Adipose tissue (tissue), 3 donors: ENCODE measurements at regions not wholly inside any gene's neighbourhood (a gene's known extent, or its start where the extent isn't known, plus 50 kb on each side); places are given as distances from the start of the nearest gene placed in this dataset.
"Not testable (repeated sequence)": the region's sequence is repeated elsewhere in the genome, so short reads cannot be mapped to it uniquely, and the experiment has no call there.

ENCODE experiments used
- H3K27ac ChIP-seq: one replicate; pipeline ENCODE4 v1.5.1; 2013; ENCODE audit warnings: low read depth, low read length
- whole genome bisulfite sequencing, 3 donors: extraction: QIAGEN DNeasy Blood & Tissue Kit; methylation state at CpG; one replicate each; pipeline ENCODE4 v1.1.7; 2013; 5-methylcytosine and 5-hydroxymethylcytosine counted together
- donor health status: healthy with polysubstance abuse.
- donor health status: Bipolar disorder and iron deficiency.
- donor health status: healthy.

DNA sequence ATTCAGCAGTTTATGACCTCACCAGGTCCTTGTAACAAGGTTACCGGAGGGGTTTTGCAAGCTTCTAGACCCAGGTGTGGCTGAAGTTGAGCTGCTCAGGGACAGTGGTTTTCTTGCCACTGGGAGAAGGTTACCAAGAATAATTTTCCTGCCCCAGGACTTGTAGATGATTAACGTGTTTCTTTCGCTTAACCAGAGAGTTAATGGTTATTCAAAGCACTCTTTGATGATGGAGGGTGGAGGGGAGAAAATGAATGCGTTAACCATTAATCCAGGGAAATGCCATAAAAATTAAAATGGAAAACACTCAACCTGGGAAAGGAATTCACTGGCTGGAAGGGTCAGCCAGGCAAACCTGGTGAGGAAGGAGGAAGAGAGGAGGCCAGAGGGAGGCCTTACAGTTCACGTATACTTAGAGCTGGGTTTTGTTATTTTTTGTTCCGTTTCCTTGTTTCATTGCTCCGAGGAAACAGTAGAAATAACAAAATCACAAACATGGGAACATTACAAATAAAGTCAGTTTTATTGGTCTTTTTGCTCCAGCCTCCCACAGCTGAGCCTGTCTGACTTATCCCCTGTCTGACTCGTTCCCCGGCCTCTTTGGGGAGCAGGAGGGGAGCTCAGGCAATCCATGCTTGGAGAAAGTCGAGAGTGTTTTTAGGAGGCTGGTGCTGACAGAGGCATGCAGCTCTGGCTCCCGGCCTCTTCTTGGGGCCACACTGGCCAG lies 207.5 kb upstream of the IRF2BP2 start:
- not testable (repeated sequence) for H3K27ac ChIP-seq
- WGBS, 3 donors, result 22 to 78% (median 71%) methylated on average over 10 to 11 of the region's 11 CpGs

DNA sequence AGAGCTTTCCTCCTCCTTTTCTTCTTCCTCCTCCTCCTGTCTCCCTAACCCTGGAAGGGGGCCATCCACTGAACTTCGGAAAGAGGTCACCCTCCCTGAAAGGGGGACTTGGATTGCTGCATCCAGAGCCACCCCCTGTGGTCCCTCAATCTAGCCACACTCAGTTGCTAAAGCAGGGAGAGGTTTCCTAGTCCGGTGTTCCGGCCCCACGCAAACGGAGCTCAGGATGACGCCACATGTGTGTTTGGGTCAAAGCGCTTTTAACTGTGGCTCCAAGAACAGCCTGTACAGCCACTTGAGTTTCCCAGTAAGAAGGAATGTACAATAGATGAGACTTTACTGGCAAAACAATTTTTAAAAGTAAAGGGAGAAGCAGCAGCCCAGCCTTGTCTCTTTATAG lies 206.9 kb upstream of the IRF2BP2 start:
- H3K27ac ChIP-seq, result not testable (repeated sequence)
- 14 to 73% (median 59%) methylated on average over 5 to 7 of the region's 7 CpGs for WGBS, 3 donors

DNA sequence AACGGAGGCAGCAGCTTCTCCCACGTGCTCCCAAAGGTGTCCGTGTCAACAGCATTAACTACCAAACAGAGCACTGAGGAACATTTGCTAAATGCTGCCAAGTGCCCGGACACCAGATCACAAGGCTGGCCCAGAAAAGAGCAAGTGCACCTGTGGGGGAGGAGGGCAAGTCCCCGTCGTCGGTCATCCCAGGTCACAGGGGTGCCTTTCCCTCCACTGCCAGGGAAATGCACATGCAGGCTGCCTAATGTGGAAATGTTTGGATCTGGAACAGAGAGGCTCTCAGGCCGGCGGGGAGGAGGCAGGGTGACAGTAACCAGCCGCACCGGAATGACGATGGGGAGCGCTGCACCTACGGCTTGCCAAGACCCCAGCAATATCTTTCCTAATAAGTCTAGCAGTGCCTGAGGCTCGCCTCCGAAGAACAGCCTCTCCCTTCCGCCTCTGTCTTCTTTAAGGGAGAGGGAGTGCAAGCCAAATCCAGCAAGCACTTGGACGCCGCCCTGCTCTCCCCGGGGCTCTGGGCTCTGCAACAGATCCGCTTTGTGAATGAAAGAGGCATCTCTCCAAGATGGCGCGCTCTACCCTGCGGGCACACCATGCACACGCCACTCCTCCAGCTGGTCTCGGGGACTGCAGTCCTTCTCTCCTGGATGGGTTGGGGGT lies 206.3 kb upstream of the IRF2BP2 start:
- H3K27ac ChIP-seq, result not testable (repeated sequence)

DNA sequence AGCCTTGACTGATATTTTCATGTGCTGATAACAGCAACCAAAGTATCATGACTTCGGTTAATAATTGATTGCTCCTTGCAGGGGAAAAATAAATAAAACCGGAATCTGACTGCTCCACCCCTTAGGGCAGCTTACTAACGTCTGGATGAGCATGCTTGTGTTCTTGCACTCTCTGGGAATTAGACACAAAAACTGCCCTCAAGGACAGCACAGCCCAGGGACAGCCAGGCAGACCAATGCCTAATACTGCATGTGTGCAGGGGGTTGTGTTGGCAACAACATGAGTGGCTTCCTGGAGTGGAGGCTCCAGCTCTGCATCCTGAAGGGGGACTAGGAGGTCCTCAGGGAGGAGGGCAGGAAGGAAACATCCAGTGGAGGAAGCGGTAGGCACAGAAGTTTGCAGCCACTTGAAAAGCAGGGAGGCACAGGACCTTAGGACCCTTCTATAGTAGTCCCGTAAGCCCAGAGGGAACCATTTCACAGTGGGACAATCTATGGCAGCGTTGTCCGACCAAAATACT lies 205.4 kb upstream of the IRF2BP2 start:
- not testable (repeated sequence) for H3K27ac ChIP-seq
- WGBS, 3 donors, result 29 to 65% (median 37%) methylated on average over 5 to 6 of the region's 7 CpGs

More for the DNA sequence above, 206.3 kb upstream of the IRF2BP2 start:
- WGBS, 3 donors, result 17 to 57% (median 45%) methylated on average over 13 to 20 of the region's 26 CpGs

DNA sequence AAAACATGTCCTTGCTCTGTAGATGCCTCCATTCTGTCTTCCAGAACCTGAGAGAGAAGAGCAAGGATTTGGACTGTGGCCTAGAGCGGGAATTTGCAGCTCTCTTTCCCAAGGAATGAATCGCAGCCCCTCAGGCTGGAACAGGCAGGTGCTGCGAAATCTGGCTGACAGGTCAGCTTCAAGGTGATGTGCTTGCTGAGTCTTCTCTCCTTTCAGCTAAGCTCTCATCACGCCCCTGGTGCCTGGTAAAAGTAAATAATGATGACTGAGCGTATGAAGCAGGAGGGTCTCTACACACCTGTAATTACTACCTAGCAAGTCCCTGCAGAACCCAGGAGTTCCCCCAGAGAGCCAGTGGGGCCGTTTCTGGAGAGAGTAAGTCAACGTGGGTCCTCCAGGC lies 204.3 kb upstream of the IRF2BP2 start:
- H3K27ac ChIP-seq, result not testable (repeated sequence)
- 83 to 98% (median 98%) methylated on average over 3 of the region's 7 CpGs for WGBS, 3 donors

DNA sequence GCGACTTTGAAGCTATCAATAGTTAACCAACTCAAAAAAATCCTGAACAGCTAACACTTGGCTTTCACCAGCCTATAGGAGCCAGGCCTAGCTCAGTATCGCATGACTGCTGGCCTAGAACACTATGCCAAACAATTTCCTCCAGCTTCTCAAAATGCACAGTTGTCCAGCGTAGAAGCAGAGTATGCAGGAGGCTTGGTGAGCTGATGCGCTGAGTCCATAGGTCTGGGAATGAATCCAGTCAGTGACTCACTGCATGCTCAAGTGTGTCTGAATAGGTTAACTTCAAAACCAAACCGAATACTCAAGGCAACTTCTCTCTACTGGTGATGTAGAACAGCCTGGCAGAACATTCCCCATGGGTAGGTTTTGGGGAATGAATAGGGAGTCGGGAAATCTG lies 201.8 kb upstream of the IRF2BP2 start:
- not testable (repeated sequence) for H3K27ac ChIP-seq

DNA sequence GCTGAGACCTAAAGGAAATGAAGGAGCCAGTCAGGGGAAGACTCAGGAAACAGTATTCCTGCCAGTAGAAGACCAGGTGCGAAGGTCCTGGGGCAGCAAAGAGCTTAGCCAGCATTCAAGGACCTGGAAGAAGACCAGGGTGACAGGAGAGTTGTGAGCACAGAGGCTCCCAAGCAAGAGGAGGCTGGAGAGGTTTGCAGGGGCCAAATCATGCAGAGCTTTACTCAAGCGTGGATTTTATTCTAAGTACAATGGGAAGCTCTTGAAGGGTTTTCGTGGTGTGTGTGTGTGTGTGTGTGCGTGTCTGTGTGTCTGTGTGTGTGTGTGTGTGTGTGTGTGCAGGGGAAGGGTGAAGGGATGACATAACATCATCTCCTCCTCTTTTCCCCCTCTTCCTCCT lies 200.7 kb upstream of the IRF2BP2 start:
- WGBS, 3 donors, result 53 to 71% (median 68%) methylated on average over 3 of the region's 4 CpGs
- H3K27ac ChIP-seq, result not testable (repeated sequence)

More for the DNA sequence above, 201.8 kb upstream of the IRF2BP2 start:
- 87 to 94% (median 88%) methylated on average over 6 of the region's 6 CpGs for WGBS, 3 donors

DNA sequence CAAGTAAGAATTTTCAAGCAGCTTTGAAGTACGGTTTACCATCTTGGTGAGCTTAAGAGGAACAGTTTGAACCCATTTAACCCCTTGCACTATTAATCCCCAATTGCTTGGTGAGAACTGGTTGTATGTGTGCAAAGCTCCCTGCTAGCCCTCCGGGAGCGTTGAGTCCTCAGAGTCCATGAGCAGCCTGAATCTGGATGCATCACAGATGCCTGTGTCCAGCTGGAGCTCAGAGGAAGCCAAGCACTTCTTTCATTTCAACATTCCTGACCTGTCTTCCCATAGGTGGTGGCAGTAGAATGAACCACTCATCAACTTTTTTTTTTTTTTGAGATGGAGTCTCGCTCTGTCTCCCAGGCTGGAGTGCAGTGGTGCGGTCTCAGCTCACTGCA lies 199.9 kb upstream of the IRF2BP2 start:
- not testable (repeated sequence) for H3K27ac ChIP-seq
- 85 to 92% (median 87%) methylated on average over 3 to 5 of the region's 5 CpGs for WGBS, 3 donors

DNA sequence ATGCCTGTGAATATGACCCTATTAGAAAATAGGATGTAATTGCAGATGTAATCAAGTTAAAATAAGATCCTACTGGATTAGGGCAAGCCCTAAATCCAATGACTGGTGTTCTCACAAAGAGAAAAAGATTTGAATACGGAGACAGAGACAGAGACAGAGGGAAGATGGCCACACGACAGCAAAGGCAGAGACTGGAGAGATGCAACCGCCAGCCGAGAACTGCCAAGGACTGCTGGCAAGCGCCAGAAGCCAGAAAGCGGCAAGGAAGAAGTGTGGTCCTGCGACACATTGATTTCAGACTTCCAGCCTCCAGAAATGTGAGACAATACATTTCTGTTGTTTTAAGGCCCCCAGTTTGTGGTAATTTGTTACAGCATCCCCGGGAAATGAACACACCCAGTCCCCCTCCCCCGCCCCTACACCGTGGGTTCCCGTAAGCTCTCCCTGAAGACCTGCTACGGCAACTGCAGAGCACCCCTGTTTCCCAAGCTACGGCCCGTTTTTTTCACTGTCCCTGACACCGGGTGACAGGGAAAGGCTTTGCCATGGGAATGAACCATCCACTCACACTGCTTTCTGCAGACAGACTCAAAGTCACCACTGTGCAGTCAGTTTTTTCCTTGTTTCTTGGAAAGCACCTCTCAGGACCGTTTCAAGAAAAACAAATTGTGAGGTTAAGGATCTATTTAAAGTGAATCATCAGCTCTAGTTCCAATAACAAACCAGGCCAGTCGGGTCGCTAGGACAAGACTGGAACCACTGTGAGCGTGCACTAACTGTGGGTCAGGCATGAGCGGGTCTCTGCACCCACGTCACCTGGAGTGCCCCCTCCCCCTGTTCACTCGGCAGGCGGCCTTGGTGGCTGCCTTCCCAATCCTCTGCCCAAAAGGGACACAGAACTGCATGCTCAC lies 199.2 kb upstream of the IRF2BP2 start:
- WGBS, 3 donors, result 66 to 74% (median 67%) methylated on average over 12 to 14 of the region's 23 CpGs

DNA sequence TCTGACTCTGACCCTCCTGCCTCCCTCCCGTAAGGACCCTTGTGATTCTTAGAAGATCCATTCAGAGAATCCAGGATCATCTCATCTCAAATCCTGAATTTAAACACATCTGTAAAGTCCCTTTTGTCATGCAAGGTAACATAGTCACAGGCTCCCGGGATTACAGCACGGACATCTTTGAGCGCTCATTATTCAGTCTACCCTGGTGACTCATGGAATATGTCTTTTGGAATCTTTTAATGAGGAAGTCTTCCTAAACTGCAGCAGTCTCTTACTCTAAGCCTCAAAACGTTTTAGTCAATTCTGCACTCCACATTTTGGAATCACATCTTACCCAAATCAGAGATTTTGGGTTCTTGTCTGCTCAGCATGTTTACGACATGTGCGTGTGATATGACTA lies 198.5 kb upstream of the IRF2BP2 start:
- 49 to 75% (median 74%) methylated on average over 3 to 4 of the region's 7 CpGs for WGBS, 3 donors
- H3K27ac ChIP-seq, result not testable (repeated sequence)

More for the DNA sequence above, 199.2 kb upstream of the IRF2BP2 start:
- H3K27ac ChIP-seq, result not testable (repeated sequence)

DNA sequence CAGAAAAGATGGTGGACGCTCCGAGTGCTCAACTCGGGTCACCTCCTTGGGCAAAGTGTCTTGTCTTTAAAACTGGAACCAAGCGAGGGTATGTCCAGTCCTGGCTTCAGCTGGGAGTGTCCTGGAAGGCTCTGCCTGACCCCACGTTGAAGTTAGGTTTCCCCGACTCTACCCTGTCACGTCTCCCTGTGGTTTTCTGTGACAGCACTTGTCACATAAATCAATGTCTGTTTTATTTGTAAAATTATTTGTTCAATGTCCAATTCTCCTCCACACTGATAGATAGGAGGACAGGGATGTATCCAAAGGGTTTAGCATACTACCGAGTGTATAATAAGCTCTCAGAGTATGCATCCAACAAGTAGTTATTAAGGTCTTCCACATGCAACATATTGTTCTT lies 197.7 kb upstream of the IRF2BP2 start:
- H3K27ac ChIP-seq, result not testable (repeated sequence)
- 75 to 89% (median 76%) methylated on average over 3 of the region's 8 CpGs for WGBS, 3 donors

DNA sequence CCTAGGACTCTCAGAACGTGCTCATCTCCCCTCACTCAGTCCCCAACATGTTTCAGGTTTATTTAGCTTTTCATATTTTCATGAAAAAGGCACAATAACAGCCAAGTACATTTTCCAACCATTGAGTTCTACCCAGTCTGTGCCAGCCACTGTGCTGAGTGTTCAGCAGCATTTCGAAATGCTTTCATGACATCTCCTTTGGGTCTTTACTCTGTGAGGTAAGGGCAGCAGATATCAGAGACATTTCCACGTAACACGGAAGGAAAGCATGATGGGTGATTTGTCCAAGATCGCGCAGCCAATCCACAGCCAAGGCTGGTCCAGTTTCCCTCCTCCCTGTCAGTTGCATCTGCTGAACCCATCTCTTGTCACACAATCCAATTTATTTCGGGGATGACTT lies 192.6 kb upstream of the IRF2BP2 start:
- 84 to 97% (median 86%) methylated on average over 7 of the region's 7 CpGs for WGBS, 3 donors
- H3K27ac ChIP-seq, result not testable (repeated sequence)

DNA sequence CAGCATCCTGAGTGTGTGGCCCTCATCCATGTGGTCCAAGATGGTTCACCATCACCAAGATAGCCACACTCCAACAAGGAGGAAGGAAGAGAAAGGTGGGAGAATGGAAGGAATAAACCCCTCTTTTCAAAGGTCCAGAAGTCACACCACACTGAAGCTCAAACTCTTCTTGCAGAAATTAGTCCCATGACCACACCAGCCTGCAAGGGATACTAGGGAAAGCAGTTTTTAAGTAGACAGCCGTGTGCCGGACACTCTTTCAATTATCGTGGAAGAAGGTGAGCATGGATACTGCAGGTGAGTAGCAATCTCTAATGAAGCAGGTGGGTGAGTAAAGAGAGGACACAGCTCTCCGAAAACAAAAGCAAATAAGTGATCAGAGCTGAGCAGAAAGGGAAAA lies 191.7 kb upstream of the IRF2BP2 start:
- not testable (repeated sequence) for H3K27ac ChIP-seq
- WGBS, 3 donors, result 94 to 97% (median 96%) methylated on average over 4 of the region's 4 CpGs

DNA sequence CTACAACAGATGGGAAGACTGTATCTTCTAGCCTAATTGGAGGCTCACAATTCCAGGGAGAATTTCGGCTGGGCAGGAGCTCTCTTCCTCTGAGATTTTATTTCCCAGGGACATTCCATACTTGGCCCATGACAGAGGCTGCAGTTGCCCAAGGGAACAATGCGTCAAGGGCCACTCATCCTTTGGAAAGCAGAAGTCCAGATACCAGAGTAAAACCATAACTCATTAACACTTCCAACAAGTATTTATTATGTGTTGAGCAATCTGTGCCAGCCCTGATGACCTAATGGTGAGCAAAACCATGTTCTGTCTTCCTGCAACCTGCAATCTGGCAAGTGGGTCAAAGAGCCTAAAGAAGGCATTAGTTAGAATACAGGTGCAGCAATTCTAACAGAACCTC lies 191.2 kb upstream of the IRF2BP2 start:
- not testable (repeated sequence) for H3K27ac ChIP-seq
- no CpG with 5 or more reads among the region's 2 CpGs for WGBS, 3 donors

DNA sequence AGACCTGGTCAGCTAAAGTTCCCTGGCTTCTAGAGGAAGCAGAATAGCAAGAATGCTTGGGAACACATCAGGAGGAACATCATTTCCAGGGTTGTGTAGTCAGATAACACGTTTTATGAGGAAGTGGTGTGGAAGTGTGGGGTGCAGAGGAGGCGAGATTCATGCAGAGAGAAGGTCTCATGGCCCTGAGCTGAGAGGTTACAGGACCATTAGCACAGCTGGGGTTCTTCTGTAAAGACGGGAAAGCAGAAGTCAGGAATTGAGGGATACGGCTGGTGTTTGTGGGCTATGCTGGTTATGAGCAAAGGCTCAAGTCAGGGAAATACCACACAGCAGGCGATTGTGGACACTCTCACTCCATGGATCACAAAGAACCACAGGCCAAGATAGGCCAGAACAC lies 190.6 kb upstream of the IRF2BP2 start:
- H3K27ac ChIP-seq, result not testable (repeated sequence)
- 52 to 92% (median 71%) methylated on average over 4 of the region's 5 CpGs for WGBS, 3 donors

DNA sequence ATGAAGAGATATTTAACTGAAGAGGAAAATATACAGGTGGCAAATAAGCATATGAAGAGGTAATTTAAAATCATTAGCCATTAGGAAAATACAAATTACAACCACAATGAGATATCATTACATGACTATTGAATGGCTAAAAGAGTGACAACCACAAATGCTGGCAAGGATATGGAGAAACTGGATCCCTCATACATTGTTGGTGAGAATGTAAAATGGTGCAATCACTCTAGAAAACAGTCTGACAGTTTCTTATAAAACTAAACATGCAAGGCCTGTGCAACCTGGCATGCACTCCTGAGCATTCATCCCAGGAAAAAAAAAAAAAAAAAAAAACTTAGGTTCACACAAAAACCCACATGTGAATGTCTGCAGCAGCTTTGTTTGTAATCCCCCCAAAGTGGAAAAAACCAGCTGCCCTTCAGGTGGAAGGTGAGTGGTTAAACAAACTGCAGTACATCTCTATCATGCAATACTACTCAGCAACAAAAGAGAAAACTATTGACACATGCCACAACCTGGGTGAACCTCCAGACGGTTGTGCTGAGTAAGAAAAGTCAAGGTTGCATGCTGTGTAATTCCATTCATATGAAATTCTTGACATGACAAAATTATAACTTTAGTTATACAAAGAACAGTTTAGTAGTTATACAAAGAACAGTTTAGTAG lies 189.2 kb upstream of the IRF2BP2 start:
- not testable (repeated sequence) for H3K27ac ChIP-seq
- 33 to 53% (median 47%) methylated on average over 1 of the region's 1 CpG for WGBS, 3 donors

DNA sequence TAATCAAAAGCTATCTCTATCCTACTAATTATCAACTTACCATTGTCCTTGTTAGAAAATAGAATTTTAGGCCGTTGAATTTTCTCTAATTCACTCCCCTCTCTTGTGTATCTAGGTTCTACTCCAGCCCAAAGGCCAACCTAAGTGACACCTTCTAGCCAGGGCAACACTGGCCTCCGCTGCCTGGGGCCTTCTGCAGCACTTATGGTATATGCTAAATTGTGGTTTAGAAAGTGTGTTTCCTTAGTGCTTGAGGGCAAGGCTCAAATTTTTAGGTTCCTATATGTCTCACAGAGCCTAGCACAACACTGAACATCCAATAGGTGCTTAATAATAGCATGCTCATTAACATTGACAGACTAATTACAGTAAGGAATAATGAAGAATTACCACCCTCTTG lies 187.2 kb upstream of the IRF2BP2 start:
- WGBS, 3 donors, result no CpG with 5 or more reads among the region's 2 CpGs
- not testable (repeated sequence) for H3K27ac ChIP-seq

DNA sequence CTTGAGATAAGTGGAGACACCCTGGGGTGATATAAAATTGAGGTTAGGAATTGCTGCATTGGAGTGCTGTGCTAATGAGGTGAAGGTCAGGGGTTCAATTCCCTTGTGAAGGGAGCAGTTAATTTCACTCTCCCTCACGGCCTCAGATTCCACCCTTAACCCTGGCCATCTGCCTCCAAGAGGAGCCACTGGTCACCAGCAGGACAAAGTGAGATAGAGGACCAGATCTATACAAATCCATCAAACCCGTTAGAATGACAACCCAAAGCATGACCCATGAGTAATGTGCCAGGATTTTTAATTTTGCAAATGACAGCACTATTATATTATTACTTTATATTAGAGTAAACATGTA lies 186.4 kb upstream of the IRF2BP2 start:
- not testable (repeated sequence) for H3K27ac ChIP-seq
- 76 to 91% (median 80%) methylated on average over 1 to 2 of the region's 2 CpGs for WGBS, 3 donors
